AG10803 (cell line): ENCODE measurements at regions not wholly inside any gene's neighbourhood (a gene's known extent, or its start where the extent isn't known, plus 50 kb on each side); places are given as distances from the start of the nearest gene placed in this dataset.

Experiments
- DNase-seq: peaks from one replicate; pipeline ENCODE4 v3.0.0; 2010; ENCODE audit warnings: low read depth
- H3K4me3 ChIP-seq: 2 replicates; pipeline ENCODE4 v1.5.1; 2011; ENCODE audit warnings: mild to moderate bottlenecking, low read length, control low read depth
- CTCF ChIP-seq: conservative IDR thresholded peaks from 2 replicates; pipeline ENCODE4 v1.5.1; 2011; ENCODE audit warnings: mild to moderate bottlenecking, low read length, control low read depth, inconsistent platforms

DNA sequence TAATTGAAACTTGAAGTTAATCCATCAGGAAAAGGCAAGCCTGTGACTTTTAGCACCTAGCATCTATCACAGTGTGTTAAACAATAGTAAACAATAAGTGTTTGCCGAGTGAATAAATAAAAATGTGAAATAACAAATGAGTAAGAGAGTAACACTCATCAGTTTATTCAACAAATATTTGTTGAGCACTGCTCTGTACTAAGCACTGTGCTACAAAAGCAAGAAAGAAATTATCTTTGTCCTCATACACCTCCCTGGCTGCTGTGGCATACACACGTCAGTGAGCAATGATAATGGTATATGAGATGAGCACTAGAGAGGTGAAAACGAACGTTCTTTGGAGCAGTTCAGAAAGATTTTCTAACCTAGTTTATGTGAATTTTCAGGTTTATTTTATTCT lies 295.0 kb upstream of the LRRC7 start:
- no peak overlapping the region for H3K4me3 ChIP-seq
- DNase-seq, result no peak
- TF ChIP-seq CTCF, result no peak

DNA sequence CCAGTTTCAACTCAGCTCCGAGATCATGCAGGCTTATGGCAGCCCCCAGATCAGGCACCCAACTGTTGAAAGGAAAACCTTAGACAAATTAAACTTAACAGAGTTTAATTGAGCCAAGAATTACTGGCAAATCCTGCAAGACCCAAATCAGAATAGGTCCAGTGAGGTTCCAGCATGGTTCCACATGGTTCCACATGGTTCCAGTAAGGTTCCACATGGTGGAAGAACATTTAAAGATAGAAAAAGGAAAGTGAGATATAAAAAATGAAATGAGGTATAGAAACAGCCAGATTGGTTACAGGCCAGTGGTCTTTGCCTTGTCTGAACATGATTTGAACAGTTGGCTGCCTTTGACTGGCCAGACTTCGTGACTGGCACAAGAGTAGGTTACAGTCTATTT lies 288.8 kb upstream of the LRRC7 start:
- H3K4me3 ChIP-seq, result no peak overlapping the region
- no peak for TF ChIP-seq CTCF
- DNase-seq, result no peak

DNA sequence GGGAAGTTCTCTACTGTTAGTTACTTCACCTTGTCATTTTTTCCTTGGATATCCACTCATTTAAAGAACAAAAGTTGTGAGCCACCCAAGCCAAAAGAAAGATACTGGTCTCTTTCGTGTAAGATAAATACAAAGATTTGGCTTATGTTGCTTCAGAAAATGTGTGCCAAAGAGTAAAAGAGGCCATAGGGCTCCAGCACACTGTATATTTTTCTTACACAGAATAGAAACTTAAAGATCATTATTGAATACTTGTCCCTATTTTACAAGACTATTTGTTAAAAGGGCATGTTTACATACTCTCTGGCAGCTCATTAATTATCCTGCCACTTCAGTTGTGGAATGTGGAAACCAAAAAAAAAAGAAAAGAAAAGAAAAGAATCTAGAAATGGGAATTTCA lies 284.2 kb upstream of the LRRC7 start:
- no peak for DNase-seq
- no peak overlapping the region for H3K4me3 ChIP-seq
- TF ChIP-seq CTCF, result no peak

GRCh38 chr1:69284508-69284907 lies 283.2 kb upstream of the LRRC7 start:
- no peak overlapping the region for H3K4me3 ChIP-seq
- no peak for DNase-seq
- no peak for TF ChIP-seq CTCF

GRCh38 chr1:69288416-69288815 lies 279.3 kb upstream of the LRRC7 start:
- TF ChIP-seq CTCF, result no peak
- no peak overlapping the region for H3K4me3 ChIP-seq
- no peak for DNase-seq

- H3K4me3 ChIP-seq, result no peak overlapping the region
- no peak for TF ChIP-seq CTCF
- no peak for DNase-seq
These were observed 277.4 kb upstream of the LRRC7 start for GRCh38 chr1:69290291-69290690.

- H3K4me3 ChIP-seq, result no peak overlapping the region
- TF ChIP-seq CTCF, result no peak
- DNase-seq, result no peak
These were observed 276.2 kb upstream of the LRRC7 start for GRCh38 chr1:69291541-69291940.
